Kidney epithelial cell (primary cell): ENCODE measurements at regions not wholly inside any gene's neighbourhood (a gene's known extent, or its start where the extent isn't known, plus 50 kb on each side); places are given as distances from the start of the nearest gene placed in this dataset.

ENCODE experiments used
- DNase-seq: peaks from one replicate; pipeline ENCODE4 v3.0.0-alpha.2; 2010; ENCODE audit warnings: low read depth
- H3K27me3 ChIP-seq: 2 replicates; pipeline ENCODE4 v1.6.0; 2011; ENCODE audit warnings: low read length; ENCODE audit not compliant: control insufficient read depth, insufficient read depth
- H3K36me3 ChIP-seq: 2 replicates; pipeline ENCODE4 v1.5.1; 2011; ENCODE audit warnings: low read length; ENCODE audit not compliant: control insufficient read depth, insufficient read depth
- H3K4me3 ChIP-seq: 2 replicates; pipeline ENCODE4 v1.5.1; 2011; ENCODE audit warnings: low read depth, mild to moderate bottlenecking, control low read depth, low read length
- CTCF ChIP-seq: IDR thresholded peaks from 2 replicates; pipeline ENCODE4 v1.5.1; 2011; ENCODE audit warnings: mild to moderate bottlenecking, moderate library complexity, low read length, control low read depth, inconsistent platforms; ENCODE audit not compliant: insufficient read depth, poor library complexity, severe bottlenecking

DNA sequence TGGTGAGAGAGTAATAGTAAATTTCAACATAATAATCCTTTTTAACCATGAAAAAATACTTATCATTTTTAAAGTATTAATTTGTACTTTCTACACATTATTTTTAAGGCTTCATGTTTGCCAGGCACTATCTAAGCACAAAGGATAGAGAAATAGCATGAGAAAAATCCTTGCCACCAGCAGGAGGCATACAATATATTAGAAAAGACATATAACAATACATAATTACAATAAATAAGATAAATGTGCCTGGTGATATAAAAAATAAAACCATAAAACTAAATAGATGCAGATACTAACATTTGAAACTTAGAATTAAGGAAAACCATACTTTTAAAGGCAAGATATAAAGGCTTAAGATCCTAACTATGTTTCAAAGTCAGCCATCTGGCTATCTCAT lies 1256.4 kb downstream of the DIAPH3 start:
- DNase-seq = no peak
- TF ChIP-seq CTCF = peak; percentile 12
- H3K4me3 ChIP-seq = no peak overlapping the region

GRCh38 chr13:58908019-58908679 lies 1255.6 kb downstream of the DIAPH3 start:
- Histone ChIP-seq H3K27me3 (no peaks in the 10 kb centered on the region), H3K4me3 (no peak overlapping the region), H3K36me3 (no peaks in the 10 kb centered on the region)
- no peak for TF ChIP-seq CTCF
- no peak for DNase-seq

More for the DNA sequence above, 1256.4 kb downstream of the DIAPH3 start:
- Histone ChIP-seq H3K36me3 (no peaks in the 10 kb centered on the region), H3K27me3 (no peaks in the 10 kb centered on the region)

GRCh38 chr13:58919551-58919950 lies 1244.2 kb downstream of the DIAPH3 start:
- Histone ChIP-seq H3K27me3 (no peaks in the 10 kb centered on the region), H3K4me3 (no peak overlapping the region), H3K36me3 (no peaks in the 10 kb centered on the region)
- no peak for TF ChIP-seq CTCF
- DNase-seq = no peak

- TF ChIP-seq CTCF = no peak
- Histone ChIP-seq H3K4me3 (no peak overlapping the region), H3K36me3 (no peaks in the 10 kb centered on the region), H3K27me3 (no peaks in the 10 kb centered on the region)
- no peak for DNase-seq
Observed at GRCh38 chr13:58921129-58921528, 1242.6 kb downstream of the DIAPH3 start.

GRCh38 chr13:58926858-58927257 lies 1236.9 kb downstream of the DIAPH3 start:
- Histone ChIP-seq H3K27me3 (no peaks in the 10 kb centered on the region), H3K36me3 (no peaks in the 10 kb centered on the region), H3K4me3 (no peak overlapping the region)
- DNase-seq = no peak
- TF ChIP-seq CTCF = no peak

DNA sequence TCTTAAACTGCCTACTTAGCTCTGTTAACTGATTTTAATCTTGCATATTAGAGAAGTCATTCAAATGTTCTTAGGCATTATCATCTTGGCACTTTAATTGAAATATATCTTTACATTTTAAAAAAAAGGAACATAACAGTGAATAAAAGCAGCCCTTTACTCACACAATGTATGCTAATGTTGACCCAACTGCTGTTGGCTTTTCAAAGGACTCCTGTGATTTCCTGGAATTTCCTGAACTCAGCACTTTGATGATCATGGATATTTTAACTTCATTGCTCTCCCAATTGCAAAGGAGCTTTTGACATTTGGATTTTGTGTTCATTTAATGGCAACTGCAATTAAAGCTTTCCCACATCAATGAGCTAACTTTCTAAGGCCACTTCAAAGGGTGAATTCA lies 1230.3 kb downstream of the DIAPH3 start:
- H3K4me3 ChIP-seq = no peak overlapping the region
- H3K36me3 ChIP-seq = no peaks in the 10 kb centered on the region
- no peaks in the 10 kb centered on the region for H3K27me3 ChIP-seq
- no peak for DNase-seq
- TF ChIP-seq CTCF = no peak
